ENCODE measurements at regions not wholly inside any gene's neighbourhood (a gene's known extent, or its start where the extent isn't known, plus 50 kb on each side); places are given as distances from the start of the nearest gene placed in this dataset.

DNA sequence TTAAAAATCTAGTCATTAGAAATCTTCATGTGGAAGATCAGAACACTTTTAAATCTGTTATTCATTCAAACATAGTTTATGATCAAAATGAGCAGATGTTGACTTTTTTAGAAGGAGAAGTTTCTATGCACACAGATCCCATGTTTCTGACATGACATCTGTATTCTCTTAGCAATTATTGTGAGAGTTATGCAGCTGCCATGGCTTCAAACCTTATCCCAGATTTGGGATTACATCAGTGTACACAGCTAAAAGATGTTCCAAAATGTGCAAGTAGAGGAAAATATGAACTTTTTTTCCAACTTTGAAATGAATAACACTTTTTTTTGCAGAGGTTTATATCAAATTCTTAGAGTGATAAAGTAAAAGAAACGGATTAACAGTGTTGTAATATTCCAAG is 1166.9 kb downstream of the ZPLD1 start:
- no peak overlapping the region for H3K4me3 ChIP-seq
- H3K36me3 ChIP-seq = no peaks in the 10 kb centered on the region
- H3K4me1 ChIP-seq = no peaks in the 10 kb centered on the region
- intact Hi-C loops (cut with DNase I) = no loop called here
- no peak overlapping the region for H3K27ac ChIP-seq (replicated peaks in 1 of 4)
- H3K9me3 ChIP-seq = no peaks in the 10 kb centered on the region
- 61% methylated on average over 1 of the region's 1 CpG for WGBS
- no peak for DNase-seq (ENCODE audit: extremely low spot score)
- TF ChIP-seq POLR2AphosphoS5 (IDR thresholded peaks at IDR 0.05) (no peak), EP300 (IDR thresholded peaks at IDR 0.05) (no peak), POLR2A (IDR thresholded peaks at IDR 0.05; ENCODE audit: low read depth) (no peak)
- TF ChIP-seq, protein P1, sequence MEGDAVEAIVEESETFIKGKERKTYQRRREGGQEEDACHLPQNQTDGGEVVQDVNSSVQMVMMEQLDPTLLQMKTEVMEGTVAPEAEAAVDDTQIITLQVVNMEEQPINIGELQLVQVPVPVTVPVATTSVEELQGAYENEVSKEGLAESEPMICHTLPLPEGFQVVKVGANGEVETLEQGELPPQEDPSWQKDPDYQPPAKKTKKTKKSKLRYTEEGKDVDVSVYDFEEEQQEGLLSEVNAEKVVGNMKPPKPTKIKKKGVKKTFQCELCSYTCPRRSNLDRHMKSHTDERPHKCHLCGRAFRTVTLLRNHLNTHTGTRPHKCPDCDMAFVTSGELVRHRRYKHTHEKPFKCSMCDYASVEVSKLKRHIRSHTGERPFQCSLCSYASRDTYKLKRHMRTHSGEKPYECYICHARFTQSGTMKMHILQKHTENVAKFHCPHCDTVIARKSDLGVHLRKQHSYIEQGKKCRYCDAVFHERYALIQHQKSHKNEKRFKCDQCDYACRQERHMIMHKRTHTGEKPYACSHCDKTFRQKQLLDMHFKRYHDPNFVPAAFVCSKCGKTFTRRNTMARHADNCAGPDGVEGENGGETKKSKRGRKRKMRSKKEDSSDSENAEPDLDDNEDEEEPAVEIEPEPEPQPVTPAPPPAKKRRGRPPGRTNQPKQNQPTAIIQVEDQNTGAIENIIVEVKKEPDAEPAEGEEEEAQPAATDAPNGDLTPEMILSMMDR (IDR thresholded peaks at IDR 0.05) = no peak
- no peaks in the 10 kb centered on the region for H3K27me3 ChIP-seq

DNA sequence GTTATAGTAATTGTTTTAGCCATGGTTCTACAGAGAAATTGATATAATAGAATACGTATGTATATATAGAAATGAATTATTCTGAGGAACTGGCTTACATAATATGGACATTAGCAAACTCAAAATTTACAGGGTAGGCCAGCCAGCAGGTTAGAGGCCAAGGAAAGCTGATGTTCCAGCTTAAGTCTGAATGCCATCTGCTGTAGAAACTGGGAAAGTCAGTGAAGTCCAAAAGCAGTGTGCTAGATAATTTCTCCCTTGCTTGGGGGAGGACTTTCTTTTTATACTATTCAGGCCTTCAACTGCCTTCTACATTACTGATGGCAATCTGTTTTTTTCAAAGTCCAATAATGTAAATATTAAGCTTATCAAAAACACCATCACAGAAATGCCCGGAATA is 1174.7 kb downstream of the ZPLD1 start:
- H3K27ac ChIP-seq (replicated peaks in 1 of 4) = no peak overlapping the region
- peaks cover 0 to 6% (median 0%) of the 10 kb centered on the region in 4 donors for H3K4me1 ChIP-seq
- no peaks in the 10 kb centered on the region for H3K36me3 ChIP-seq
- TF ChIP-seq POLR2AphosphoS5 (IDR thresholded peaks at IDR 0.05) (no peak), EP300 (IDR thresholded peaks at IDR 0.05) (no peak), POLR2A (IDR thresholded peaks at IDR 0.05; ENCODE audit: low read depth) (no peak)
- TF ChIP-seq, protein P1 (IDR thresholded peaks at IDR 0.05) = no peak
- no peaks in the 10 kb centered on the region for H3K9me3 ChIP-seq
- intact Hi-C loops (cut with DNase I) = no loop called here
- no peak overlapping the region for H3K4me3 ChIP-seq
- WGBS = 91% methylated on average over 2 of the region's 2 CpGs
- no peak for DNase-seq (ENCODE audit: extremely low spot score)
- no peaks in the 10 kb centered on the region for H3K27me3 ChIP-seq

DNA sequence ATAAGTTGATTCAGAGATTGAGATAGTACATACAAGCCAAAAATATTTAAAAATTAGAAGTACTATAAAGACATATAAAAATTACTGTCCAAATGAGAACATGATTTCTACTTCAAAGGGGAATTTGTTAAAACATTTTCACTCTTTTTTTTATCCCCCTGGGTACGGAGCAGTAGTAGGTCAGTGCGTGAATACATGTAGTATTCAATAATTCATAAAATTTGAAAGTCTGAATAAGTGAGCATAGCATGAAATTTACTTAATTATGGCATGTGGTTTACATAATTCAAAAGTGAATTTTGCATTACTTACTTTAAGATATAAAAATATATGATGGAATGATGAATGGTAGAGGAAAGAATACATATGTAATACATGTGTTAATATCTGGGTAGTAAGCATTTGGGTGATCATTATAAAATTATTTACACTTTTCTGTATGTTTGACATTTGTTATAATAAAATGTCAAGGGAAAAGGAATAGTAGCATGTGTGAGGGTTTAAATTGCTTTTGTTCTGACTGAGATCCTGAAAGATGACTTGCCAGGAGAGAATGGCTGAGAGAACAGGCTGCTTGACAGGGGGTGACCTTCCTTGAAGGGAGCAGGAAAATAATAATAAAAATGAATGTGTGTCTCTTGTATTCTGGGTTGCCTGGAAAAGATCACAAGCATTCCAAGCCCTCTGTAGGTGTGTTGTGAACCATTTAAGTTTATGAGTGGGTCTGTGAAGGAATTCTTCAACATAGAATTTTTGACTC is 1178.8 kb downstream of the ZPLD1 start:
- no peak overlapping the region for H3K4me3 ChIP-seq
- no peaks in the 10 kb centered on the region for H3K36me3 ChIP-seq
- intact Hi-C loops (cut with DNase I) = no loop called here
- DNase-seq (ENCODE audit: extremely low spot score) = no peak
- H3K27ac ChIP-seq (replicated peaks in 1 of 4) = no peak overlapping the region
- H3K27me3 ChIP-seq = no peaks in the 10 kb centered on the region
- 88% methylated on average over 2 of the region's 2 CpGs for WGBS
- TF ChIP-seq POLR2A (IDR thresholded peaks at IDR 0.05; ENCODE audit: low read depth) (no peak), EP300 (IDR thresholded peaks at IDR 0.05) (no peak)
- TF ChIP-seq, protein P1 (IDR thresholded peaks at IDR 0.05) = no peak
- H3K9me3 ChIP-seq = no peaks in the 10 kb centered on the region
- H3K4me1 ChIP-seq = peaks cover 0 to 6% (median 0%) of the 10 kb centered on the region in 4 donors

DNA sequence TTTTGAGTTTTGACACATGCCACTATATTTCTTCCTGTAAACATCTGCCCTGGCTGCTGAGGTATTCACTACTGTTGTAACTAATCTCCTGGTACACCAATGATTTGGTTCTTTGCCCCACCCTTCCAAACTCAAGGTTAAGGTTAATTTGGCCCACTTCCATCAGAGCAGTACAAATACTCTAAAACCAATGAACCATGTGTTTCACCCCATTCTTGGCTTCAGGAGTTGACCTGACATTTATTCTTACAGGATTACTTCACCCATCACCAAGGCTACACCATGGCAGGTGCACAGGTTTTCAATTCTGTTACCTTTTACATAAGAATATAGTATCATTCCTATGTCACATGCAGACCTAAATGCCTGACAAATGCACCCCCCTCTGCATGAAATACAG is 1179.9 kb downstream of the ZPLD1 start:
- intact Hi-C loops (cut with DNase I) = no loop called here

More for the DNA sequence above, 1179.9 kb downstream of the ZPLD1 start:
- Histone ChIP-seq H3K36me3 (no peaks in the 10 kb centered on the region), H3K27me3 (no peaks in the 10 kb centered on the region), H3K4me3 (no peak overlapping the region), H3K4me1 (peaks cover 0 to 6% (median 0%) of the 10 kb centered on the region in 4 donors), H3K9me3 (no peaks in the 10 kb centered on the region), H3K27ac (replicated peaks in 1 of 4) (no peak overlapping the region)
- no peak for DNase-seq (ENCODE audit: extremely low spot score)
- TF ChIP-seq EP300 (IDR thresholded peaks at IDR 0.05) (no peak), POLR2AphosphoS5 (IDR thresholded peaks at IDR 0.05) (no peak), POLR2A (IDR thresholded peaks at IDR 0.05; ENCODE audit: low read depth) (no peak)
- TF ChIP-seq, protein P1 (IDR thresholded peaks at IDR 0.05) = no peak
